NCI-H2029 treated with DMSO at 0.1 percent for 48 hours (cell line): ENCODE measurements at regions not wholly inside any gene's neighbourhood (a gene's known extent, or its start where the extent isn't known, plus 50 kb on each side); places are given as distances from the start of the nearest gene placed in this dataset.

ENCODE experiments used
- DNase-seq: peaks from one replicate; lab custom pipeline; 2025; lab: John Stamatoyannopoulos, UW

DNA sequence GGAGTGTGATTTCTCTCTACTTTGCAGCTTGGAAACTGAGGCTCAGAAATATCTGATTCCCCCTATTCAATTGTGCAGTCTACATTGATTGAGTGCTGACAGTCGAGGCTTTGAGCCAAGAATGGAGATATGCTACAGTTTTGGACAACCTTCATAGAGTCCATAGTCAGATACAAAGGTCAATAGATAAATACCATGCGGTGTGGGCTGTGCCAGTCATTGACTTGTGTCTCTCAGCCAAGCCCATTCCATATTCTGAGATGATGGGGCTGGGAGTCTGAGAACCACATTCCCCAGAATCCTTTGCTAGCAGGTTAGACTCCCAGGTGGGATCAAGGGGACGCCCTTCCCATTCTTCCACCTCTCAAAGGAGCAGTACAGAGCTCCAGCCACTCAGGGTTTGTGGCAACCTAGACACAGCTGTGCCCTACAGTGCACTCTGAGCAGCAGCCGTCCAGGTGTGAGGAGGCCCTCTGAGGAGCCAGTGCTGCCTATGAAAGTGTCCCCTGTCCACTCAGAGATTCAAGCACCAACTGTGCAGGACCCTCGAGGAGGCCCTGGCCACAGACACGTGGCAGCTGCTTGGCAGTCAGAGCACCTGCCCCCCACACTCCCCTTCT lies 348.3 kb downstream of the CYRIA start:
- no peak for DNase-seq

- DNase-seq, result no peak
Observed at GRCh38 chr2:16316456-16317210, 349.0 kb downstream of the CYRIA start.

DNA sequence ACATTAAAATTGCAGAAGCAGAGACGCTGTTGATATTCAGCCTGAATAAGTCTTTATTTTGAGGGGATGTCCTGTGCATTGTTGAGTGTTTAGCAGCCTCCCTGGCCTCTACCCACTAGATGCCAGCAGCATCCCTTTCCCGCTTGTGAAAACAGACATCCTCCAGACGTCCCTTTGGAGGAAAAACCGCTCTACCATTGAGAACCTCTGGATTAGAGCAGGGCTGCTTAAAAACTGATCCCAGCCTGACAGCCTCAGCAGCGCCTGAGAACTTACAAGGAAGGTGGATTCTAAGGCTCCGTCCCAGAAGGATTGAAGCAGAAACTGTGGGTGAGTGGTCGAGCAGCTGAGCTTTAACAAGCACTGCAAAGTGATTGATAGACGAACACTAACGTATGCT lies 349.7 kb downstream of the CYRIA start:
- no peak for DNase-seq

DNA sequence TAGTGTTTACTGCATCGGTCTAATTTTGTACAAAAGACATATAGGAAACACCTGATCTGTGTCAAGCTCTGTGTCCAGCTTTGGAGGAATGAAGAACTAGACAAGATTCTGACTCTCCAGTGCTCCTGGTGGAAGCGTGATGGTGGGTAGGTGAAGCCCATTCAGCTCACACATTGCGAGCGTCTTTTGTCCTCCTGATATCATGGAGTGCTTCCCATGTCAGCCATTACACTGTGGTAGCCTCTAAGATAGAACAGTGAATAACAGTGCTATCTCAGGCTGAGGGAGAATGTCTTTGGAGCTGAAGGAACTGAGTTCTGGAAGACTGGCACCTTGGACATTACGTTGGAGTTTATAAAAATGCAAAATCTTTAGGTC lies 350.2 kb downstream of the CYRIA start:
- DNase-seq, result no peak

- DNase-seq, result no peak
Observed at GRCh38 chr2:16314691-16315457, 350.8 kb downstream of the CYRIA start.

GRCh38 chr2:16314001-16314400 lies 351.6 kb downstream of the CYRIA start:
- no peak for DNase-seq

GRCh38 chr2:16313235-16313975 lies 352.2 kb downstream of the CYRIA start:
- no peak for DNase-seq

- DNase-seq, result no peak
Observed at GRCh38 chr2:16312771-16313170, 352.9 kb downstream of the CYRIA start.

DNA sequence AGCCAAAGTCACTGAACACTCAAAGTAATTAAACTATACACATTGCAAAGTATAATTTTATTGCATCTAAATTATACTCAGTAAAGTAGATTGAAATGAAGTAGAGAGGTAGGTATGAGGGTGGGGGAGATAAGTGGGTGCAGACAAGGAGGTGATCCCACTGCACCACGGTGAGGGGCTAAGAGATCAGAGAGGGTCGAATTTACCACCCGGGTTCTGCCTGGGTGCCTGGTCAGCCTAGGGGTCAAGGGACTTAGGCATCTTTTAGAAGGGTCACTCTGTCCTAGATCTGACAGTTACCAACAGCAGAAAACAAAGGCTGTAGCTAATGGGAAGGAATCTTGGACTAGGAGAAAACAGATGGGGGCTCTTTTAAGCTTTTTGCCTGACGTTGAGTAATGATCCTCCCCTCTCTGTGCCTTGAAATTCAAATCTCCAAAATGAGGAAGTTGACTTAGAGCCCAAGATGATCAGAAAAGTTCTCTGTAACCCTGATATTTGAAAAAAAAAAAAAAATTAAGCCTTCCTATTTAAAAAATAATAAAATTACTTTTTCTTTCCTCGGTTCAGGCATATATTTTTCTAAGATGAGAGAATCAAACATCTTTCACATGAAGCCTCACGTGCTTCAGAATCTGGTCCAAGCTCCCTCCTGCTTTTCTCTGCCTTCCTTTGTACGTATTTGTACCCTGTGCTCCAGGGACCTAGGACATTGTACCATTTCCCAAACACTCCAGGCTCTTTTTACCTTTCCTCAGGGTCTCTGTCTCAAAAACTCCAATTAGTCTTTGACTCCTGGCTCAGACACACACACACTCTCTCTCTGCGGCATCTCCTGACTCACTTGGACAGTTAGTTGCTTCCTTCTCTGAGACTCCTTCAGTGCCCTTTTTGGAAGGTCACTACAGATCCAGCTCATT lies 353.9 kb downstream of the CYRIA start:
- no peak for DNase-seq

GRCh38 chr2:16308816-16309215 lies 356.8 kb downstream of the CYRIA start:
- no peak for DNase-seq

DNA sequence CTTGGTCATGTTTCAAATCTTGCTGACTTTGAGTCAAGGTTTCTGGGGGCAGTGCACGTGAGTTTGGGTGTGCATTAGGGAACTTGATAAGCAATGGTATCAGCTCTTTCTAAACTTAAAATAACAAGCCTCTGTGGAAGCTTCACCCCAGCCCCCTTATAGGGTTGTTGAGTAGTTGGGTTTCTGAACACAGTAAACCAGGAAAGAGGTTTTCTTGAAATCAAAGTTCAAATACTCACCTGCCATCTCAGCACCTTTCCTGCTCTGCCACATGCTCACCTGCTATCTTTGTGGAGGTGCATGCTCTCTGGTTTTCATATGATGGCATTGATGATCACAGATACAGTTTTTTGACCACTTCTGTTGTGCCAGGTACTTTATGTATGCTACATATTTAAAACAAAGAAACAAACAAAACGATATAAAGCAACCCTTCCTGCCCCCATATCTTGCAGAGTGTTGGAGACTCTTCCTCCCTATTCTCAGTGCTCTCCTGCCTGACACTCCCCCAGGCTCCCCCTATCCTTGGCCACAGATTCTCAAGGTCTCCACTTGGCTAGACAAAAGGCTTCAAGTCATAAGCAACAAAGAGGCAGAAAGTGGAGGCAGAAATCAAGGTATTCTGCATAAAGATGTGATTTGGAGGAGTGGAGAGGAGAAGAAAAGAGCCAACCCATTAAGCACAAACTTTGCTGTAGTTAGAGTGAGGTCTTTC lies 360.6 kb downstream of the CYRIA start:
- DNase-seq, result no peak

- DNase-seq, result no peak
Observed at GRCh38 chr2:16303761-16304160, 361.9 kb downstream of the CYRIA start.

GRCh38 chr2:16303273-16303577 lies 362.4 kb downstream of the CYRIA start:
- DNase-seq, result no peak

- no peak for DNase-seq
Observed at GRCh38 chr2:16302431-16303272, 362.3 kb downstream of the MYCN start.

DNA sequence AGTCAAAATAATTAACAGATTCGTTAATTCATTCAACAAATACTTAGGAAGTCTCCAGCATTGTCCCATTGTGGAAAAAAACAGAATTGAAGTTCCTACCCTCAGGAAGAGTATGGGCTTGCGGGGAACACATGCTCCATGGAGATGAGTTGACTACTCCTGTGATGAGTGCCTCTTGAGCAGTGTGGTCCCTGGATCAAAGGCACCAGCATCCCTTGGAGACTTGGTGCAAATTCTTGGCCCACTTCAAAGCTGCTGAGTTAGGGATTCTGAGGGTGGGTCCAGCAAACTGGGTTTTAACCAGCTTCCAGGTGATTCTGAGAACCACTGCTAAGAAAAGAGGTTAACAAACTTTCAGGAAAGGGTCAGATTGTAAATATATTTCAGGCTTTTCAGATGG lies 361.6 kb downstream of the MYCN start:
- DNase-seq, result no peak

GRCh38 chr2:16298866-16299265 lies 358.5 kb downstream of the MYCN start:
- DNase-seq, result no peak

- DNase-seq, result no peak
Observed at GRCh38 chr2:16296331-16297250, 356.2 kb downstream of the MYCN start.

- no peak for DNase-seq
Observed at GRCh38 chr2:16296038-16296290, 355.6 kb downstream of the MYCN start.

DNA sequence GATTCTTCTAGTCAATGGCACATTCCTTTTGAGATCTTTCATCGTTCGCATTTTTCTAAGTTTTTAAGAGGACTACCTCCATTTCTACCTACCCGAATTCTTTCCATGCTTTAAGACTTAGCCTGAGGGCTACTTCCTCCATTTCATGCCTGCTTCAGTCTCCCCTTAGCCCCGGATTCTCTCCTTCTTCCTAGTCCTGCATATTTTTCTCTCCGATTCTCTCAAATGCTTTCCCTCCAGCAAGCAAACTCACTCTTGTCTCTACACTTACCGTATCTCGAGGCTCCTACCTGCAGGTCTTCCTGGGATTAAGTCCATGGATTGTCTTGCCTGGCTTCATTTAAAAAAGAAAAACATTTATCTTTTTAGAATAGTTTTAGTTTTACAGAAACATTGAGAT lies 354.4 kb downstream of the MYCN start:
- no peak for DNase-seq
